GM18909 (cell line): ENCODE measurements at regions not wholly inside any gene's neighbourhood (a gene's known extent, or its start where the extent isn't known, plus 50 kb on each side); places are given as distances from the start of the nearest gene placed in this dataset.
A peak's percentile ranks its signal among the peaks of the same experiment; 100 is the strongest.

Source experiments
- ATAC-seq: cut with Tn5 transposase; IDR thresholded peaks from one replicate; pipeline ENCODE4 v1.9.1; 2021; ENCODE audit warnings: mild to moderate bottlenecking; ENCODE audit not compliant: unreplicated experiment, poor library complexity

DNA sequence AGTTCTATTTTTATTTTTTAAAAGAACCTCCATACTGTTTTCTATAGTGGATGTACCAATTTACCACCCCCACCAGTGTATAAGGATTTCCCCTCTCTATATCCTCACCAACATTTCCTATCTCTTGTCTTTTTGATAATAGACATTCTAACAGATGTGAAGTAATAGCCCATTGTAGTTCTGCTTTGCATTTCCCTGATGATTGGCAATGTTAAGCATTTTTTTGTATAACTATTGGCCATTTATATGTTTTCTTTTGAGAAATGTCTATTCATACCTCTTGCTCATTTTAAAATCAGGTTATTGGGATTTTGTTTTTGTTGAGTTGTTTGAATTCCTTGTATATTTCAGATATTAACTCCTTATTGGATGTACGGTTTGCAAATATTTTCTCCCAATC, 251.1 kb upstream of the HTR2C start:
- no peak for ATAC-seq

DNA sequence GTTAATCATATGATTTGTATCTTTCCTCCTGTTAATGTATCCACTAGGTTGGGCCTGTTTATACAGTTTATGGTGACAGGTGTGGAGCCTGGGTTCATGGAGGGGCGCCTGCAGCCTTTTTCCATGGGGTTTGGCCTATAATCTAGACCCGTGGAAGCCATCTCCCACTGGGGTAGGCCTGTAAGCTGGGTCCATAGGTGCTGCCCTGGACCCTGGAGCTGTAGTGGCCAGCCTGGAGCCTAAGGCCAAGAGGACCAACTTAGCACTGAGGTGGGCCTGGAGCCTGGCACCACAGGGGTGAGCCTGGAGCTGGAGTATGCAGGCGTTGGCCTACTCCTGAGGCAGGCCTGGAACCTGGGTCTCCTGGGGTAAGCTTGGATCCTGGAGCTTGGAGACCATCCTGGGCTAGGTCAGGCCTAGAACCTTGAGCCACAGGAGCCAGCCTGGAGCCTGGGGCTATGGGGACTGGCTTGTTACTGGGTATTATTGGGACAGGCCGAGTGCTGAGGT, 249.4 kb upstream of the HTR2C start:
- no peak for ATAC-seq

DNA sequence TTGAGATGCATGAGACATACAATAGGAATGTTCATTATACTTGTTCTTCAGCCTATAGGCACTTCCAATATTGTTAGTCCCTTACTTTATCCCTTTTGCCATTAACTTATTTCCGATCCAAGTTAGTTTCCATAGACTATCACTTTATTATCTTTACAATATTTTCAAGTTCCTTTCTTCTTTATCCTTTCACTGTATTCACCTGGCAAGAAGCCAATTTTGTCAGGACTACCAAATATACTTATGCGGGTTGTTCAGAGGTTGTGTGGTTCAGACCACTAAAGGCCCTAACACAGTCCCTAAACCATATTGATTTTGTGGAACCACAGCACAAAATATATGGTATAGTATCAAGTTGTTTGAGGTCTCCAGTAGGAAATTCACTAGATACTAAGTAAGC, 245.0 kb upstream of the HTR2C start:
- no peak for ATAC-seq

DNA sequence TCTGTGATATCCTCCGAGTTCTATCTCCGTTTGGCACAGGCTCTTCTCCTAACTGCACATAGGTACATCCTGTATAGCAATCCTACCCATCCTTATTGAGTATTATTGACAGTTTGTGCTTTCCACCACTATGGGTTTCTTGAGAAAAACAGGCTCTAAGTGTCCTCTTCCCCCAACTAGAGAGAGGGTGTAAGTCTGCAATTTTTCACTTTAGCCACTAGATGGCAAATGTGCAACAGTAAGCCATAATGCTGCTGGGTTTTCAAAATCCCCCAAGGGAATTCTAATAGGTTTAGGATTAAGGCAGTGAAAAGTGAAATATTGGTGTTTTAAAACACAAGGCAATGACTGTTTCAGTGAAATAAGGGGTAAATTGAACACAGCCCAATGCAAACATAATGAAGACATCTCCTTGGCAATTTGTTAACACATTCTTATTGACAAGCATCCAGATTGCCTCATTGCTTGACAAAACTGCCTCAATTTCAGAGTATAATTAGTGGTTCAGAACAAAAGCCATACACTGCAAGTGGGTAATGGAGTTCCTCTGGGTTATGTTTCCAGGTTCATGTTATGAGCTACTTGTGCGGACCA, 239.0 kb upstream of the HTR2C start:
- peak; percentile 95 for ATAC-seq

DNA sequence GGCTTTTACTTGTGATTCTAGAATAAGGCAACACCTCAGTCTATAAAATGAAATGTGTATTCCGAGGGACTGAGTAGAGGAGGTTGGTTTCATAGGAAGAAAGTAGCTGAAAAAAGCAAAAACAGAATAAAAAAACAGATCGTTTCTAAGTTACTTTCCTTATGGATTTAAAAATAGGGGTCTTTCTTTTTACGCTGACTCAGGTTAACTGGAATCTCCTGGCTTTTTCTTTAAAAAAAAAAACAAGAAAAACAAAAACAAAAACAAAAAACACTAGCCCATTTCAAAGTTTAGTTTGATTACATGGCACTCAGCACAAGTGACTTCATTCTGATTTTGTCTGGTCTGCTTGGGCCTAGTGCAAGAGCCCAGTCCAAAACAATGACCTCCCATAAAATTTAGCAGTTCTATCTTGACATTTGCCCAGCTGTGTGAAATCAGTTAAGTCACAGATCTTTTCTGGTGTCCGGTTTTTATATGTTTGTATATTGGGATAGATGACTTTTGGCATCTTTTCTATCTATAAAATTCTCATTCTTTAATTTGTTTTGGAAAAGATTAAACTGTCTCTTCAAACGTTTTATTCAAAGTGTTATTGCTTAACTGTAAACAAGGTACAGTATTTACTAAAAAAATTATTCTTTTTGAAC, 222.7 kb upstream of the HTR2C start:
- no peak for ATAC-seq

DNA sequence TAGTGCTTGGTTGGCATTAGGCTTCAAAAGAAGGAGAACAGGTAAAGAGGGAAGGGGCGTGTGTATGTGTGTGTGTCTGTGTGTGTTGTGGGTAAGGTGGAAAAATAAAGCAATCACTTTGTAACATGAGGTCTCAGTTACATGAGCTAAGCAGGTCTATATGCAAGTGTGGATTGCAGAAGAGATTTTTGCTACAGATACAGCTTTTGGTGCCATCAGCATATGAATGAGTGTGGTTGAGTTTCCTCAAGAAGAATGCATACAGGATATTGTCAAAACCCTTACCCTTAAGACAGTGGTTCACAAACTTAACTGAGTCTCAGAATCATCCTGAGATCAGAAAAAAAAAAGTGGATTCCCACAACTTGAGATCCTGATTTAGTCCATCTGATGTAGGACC, 220.5 kb upstream of the HTR2C start:
- no peak for ATAC-seq

DNA sequence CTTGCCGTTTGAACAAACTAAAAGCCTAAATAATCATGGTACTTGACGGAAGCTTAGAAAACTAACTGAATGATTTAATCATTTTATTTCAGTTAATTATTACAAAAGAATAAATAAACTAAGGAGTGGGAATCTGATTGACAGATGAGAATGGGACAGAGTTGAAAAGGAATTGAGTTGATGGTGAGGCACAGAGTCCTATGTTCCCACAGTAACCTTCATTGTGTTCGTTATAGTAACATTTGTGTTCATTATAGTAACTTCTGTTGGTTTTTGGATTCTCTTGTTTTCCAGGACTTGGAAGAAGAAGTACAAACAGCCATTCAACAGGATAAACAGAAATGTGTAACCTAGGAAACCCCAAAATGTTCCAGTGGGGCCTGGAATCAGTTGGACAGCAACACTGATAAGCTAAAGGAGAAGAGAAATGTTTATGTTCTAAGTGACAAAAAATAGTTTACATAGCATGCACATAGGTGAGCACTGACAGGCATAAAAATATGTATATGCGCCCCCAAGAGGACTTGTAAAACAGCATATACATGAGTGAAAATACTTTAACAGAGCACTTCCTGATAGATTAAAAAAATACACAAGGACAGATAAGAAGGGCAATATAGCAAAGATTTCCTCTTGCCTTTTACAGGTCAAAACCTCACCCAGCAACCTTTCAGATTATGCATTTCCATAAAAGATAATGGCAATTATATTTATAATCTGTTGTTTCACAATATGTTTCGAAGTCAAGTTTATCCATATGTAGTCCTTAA, 218.6 kb upstream of the HTR2C start:
- no peak for ATAC-seq

DNA sequence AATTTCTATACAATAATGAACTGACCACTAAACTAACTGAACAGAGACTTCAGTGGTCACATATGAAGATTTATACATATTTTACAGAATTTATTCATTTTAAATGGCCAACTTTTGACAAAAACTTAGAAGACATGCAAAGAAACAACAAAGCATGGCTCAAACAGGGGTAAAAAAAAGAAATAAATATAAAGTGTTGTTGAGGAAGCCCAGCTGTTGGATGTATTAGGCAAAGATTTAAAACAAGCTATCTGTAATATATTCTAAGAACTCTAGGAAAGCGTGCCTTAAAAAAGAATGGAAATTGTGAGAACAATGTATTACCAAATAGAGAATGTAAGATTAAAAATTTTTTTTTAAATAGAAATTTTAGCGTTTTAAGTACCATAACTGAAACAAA, 210.9 kb upstream of the HTR2C start:
- ATAC-seq, result no peak

DNA sequence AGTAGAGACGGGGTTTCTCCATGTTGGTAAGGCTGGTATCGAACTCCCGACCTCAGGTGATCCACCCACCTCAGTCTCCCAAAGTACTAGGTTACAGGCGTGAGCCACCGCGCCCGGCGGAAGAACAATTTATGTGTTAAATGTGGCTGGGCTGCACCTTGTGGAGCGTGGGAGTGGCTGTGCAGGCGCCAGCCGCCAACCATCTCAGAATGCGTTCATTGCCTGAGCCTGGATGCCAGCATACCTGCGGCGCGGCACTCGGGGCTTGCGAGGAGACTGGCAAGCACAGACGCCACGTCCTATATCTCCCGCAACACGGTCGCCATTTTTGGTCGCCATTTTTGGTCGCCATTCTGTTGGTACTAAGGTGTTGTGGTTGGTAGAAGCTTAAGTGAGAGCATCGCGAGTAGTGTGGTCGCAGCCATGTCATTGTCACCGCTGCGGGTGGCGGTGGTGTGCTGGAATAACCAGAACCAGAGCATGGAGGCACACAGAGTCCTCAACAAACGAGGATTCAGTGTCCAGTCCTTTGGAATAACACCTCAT, 193.6 kb upstream of the HTR2C start:
- no peak for ATAC-seq
